Erythroblast (primary cell): ENCODE measurements at regions not wholly inside any gene's neighbourhood (a gene's known extent, or its start where the extent isn't known, plus 50 kb on each side); places are given as distances from the start of the nearest gene placed in this dataset.

Source experiments
- GATA1 ChIP-seq: IDR thresholded peaks from 2 replicates; pipeline ENCODE4 v1.6.1; 2011; ENCODE audit warnings: low read depth, mild to moderate bottlenecking, control low read depth, low read length, moderate library complexity
- POLR2A ChIP-seq: IDR thresholded peaks from 2 replicates; pipeline ENCODE4 v1.6.1; 2011; ENCODE audit warnings: mild to moderate bottlenecking, low read length

- TF ChIP-seq POLR2A (no peak), GATA1 (no peak)
Observed at GRCh38 chr11:122192634-122193255, 76.7 kb upstream of the BLID start.
